CD4-positive, alpha-beta T cell treated with Interleukin-15 for 1 hour (primary cell): ENCODE measurements at regions not wholly inside any gene's neighbourhood (a gene's known extent, or its start where the extent isn't known, plus 50 kb on each side); places are given as distances from the start of the nearest gene placed in this dataset.

Experiments
- DNase-seq: peaks from one replicate; pipeline ENCODE4 v3.0.0-alpha.2; 2020

DNA sequence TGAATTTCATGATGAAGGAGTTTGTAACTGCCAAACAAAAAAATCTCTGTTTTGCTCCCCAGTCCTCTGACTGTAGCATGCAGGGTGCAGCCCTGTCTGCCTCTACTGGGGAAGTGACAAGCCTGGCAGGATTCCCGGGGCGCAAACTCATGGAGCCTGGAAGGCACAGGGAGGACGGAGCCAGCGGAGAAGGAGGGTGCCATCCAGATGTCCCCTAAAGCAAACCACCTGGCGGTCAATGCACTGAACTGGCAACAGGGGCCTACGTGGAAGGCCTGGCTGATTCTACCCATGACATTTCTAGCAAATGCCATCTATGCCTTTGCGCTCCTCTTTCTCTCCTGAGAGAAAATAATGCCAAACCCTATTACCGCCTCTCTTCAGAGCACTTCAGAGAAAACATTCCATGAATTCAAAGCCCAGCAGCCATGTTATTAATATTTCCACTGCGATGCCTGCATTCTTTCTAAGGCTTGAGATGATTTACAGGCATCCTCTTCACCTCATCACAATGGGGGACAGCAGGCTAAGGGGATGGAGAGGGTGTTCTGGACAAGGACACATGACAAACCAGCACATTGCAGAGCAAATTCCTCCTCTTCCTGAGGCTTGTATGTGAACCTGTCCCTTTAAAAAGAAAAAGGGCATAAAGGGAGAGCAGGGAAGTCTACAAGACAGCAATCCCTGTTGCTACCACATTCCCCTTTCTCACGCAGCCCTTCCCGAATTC is 329.3 kb upstream of the NOCT start:
- DNase-seq: no peak

DNA sequence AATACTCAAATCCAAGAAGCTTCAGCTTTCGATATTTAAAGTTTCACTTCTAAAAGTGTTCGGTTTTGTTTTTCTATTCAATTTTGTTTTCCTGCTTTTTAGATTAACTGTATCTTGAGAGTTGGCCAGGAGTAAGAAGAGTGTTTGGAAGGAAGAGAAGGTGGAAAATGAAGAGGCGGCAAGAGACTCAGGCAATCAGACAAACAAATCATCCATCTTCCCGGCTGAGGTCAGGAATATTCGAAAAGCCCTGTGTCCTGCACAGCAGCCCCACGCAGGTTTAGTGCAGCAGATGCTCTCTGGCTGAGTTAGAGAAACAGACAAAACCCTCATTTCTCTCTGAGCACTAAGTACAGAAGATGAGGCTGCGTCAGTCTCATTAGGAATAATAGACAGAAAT is 330.3 kb upstream of the NOCT start:
- DNase-seq: no peak

DNA sequence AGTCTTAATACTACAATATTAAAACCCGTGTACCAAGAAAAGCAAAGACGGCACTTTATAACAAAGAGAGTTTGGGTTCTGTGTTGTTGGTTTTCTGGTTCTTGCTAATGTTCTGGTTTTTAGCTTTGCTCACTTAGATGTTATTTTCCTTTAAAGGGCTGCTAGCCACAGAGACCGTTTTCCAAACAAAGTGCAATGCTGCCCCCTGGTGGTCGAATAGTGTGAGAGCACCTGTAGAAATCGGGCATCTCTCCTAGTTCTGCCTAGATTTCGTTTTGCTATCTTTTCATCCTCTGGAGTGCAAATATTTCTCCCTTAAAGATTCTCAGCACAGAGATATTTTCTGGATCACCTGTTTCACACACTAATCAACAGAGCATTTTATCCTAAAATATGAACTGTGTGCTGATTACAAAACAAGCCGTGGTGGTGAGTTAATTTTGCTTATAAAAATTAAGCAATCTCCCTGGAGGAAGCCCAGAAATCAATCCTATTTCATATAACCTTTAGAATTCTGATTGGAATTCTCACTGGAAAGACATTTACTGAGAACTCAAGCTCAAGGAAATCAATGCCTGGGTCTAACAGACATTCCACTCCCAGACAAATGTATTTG is 334.5 kb upstream of the NOCT start:
- peak; percentile 45 for DNase-seq

DNA sequence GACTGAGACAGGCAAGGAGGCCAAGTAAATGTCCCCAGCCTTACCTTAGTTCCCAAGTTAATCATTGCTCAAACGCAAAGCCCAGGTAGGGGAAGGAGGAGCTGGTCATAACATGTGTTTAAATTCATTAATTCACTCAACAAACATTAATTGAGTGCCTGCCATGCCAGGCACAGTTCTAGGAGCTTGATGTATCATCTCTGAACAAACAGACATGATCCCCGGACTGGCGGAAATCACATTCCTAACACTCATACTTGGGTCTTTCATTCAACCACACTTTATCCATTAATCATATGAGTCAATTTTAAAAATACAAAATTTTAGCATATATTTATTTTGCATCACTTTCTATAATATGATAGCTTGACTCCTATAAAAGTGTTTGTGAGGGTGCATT is 335.3 kb upstream of the NOCT start:
- no peak for DNase-seq

DNA sequence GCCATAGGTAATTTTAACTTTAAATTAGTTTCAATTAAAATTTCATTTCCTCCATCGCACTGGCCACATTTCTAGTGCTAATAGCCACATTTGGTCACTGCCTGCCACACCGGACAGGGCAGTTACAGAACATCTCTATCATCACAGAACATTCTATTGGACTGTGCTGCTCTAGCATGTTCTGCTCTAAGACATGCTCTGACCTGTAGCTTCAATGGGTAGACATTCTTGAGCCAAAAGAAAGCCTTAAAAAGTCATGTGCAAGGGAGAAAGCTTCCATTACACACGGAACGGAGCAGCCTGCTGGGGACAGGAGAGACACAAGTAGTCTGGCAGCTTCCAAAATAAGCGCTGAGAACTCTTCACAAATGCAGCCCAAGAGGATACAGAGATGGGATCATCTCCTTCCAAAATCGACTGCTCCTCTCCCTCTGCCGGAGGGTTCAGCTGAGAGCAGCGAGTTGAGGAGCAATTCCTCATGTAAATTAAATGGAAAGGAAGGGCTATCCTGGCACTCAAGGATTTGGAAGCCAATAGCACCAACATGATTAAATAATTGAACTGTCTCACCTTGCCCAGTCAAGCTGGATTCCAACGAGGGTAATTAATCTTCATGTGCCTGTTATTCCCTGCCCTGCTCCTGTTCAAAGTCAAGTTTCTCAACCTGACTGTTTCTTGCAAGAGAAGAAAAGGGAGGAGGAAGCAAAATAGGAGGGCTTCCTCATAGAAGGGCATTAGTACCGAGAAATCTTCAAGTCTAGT is 336.4 kb upstream of the NOCT start:
- DNase-seq: no peak

DNA sequence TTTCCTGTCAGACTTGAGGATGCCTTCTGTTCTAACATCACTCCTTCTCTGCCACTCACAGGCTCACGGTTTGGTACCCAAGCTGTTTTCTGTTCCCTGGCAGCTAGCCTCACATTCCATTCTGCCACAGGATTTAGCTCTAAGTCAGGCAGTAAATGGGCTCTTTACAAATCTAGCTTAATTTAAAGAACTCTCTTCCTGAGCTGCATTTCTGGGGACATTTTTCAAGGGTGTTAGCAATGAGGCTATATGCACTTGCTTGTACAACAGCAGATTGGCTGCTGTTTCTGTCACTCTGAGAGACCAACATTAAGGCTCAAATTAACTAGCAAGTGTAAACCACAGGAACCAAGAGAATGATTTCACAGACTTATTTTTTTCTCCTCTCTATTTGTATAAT is 337.8 kb upstream of the NOCT start:
- DNase-seq: no peak

DNA sequence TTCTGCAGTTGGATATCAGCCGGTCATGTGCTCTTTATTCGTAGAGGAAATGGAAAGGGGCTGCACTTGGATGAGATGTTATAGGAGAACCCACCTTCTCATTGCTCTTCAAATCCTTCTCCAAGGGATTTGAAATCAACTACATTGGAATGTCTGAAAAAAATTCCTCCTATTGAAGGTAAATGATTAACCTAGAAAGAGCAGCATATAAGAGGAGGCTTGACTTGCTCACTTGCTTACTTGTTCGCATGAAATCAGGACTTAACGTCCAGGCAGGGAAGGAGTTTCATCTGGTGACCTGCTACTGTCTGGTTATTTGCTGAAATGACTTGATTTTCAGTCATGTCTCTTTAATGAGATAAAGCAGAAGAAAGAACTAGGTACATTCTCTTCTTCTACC is 338.4 kb upstream of the NOCT start:
- no peak for DNase-seq

DNA sequence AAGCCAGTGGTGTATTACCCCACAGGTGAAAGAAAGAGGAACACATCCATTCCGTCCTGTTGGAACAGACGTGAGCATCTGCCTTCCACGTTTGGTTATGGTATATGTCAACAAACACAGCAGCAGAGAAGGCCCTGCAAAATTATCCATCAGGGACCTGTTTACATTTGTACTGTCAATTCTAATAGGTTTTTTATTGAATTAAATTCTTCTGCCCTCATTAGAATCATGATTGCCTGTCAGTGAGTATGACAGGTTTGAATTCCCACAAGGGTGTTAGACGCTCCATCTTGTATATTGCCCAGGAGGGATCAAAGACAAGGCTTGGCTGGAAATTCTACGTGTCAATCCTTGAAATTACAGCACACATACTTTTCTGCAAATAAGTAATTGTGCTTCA is 339.9 kb upstream of the NOCT start:
- DNase-seq: no peak

DNA sequence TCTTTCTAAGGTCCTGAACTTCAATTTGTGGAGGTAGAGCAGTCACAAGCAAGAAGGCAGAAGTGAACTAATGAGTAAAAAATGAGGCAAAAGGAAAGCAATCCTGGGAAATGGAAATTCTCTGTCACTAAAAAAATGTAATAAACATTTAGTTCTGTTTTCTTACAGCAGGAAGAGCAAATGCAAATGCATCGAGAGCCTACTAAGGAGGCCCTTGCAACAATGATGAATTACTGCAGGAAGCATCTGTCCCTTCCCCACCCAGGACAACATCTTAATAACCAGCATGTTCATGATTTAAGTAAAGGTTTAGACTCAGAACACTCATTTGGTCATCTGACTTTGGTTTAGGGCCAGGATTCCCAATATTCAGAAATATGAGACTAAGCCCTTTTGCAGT is 341.4 kb upstream of the NOCT start:
- DNase-seq: no peak

DNA sequence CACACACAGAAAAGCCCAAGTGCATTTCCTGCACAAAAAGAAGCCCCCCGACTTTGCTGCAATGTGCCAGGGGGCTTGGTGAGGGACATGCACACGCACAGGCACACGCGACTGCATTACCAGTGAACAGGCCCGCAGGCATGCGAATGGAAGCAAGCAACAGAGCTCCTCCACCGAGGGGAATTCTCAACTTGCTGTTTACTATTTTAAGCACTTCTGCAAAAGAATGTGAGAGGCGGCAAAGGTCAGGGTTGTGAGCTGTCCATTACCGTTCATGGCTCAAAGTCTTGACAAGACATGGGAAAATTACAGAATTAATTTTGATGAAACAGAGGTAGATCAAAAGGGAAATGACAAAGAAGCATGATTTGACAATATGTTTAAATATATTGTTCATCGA is 342.5 kb upstream of the NOCT start:
- no peak for DNase-seq

DNA sequence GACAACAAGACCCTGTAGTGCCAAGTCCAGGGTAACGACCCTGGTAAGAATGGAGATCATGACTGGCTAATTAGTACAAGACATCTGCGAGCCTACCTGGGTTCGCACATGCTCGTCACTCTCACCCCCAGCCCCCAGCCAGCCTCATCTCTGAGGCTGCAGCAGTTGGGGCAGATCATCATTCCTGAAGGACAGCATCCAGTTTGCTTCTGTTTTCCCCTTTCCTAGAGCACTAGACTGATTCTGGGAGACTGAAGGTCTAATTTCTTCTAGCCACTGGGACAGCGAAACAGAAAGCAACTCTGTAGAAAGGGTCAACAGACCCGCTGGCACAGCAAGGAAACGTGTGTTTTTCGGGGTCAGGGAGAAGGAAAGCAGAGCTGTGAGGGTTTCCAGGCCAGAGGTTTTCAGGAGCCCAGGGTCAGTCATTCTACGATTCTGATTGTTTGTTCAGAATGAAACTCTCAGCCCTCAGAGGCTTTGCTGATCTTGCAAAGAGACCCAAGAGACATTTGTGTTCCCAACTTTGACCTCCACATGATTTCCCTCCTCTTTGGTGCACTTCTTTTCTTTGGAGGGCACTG is 343.1 kb upstream of the NOCT start:
- no peak for DNase-seq

DNA sequence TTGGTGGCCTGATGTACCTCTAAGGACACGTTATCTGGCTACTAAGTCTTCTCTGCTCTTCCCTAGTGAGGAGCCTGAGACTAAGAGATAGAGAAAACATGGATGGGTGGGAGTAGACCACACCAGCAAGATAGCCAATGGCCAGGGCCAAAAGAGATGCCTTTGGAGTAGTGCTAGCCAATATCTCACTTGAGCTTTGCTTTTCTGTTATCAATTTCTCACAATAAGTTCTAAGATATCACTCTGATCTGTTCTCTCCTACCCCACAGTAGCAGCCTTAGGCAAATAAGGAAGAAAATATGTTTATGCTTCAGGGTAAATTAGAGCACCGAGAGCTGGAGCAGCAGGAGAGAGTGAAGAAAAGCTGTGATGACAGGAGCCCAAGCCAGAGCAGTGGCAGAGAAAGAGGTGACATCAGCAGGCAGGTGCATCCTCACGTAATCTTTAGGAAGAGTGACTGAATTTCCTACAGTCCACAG is 343.9 kb upstream of the NOCT start:
- DNase-seq: no peak

DNA sequence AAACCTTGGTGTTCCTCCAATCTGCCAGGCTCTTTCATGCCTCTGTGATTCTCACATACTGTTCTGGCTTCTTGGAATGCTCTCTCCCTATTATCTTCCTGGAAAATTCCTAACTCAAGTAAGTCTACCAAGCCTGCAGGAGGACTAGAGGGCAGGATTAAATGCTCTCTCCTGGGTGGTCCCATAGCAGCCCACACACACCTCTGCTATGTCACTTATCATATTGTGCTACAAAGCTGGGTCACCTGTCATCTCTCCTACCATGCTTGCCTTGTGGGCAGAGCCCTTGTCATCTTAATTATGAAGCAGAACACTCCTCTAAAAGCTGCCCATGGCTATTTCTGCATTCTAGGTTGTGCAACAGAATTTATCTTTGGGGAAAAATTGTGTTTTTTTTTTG is 344.5 kb upstream of the NOCT start:
- DNase-seq: no peak

DNA sequence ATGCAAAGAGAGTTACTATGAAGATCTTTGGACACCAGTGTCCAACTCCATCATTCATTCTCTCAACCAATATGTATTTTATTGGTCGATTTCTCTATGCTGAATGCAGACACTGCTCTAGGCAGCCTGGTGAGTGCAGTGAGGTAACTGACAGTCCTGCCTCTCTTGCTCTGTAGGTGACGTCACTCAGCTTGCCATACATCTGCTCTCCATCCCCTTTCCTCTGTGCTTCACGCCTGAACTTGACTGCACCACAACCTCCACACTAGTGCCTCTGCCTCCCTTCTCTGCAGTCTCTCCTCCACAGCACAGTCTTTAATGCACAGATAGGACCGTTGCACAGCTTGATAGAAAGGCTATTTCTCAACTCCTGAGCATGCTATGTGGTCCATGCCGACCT is 344.9 kb upstream of the NOCT start:
- DNase-seq: no peak

DNA sequence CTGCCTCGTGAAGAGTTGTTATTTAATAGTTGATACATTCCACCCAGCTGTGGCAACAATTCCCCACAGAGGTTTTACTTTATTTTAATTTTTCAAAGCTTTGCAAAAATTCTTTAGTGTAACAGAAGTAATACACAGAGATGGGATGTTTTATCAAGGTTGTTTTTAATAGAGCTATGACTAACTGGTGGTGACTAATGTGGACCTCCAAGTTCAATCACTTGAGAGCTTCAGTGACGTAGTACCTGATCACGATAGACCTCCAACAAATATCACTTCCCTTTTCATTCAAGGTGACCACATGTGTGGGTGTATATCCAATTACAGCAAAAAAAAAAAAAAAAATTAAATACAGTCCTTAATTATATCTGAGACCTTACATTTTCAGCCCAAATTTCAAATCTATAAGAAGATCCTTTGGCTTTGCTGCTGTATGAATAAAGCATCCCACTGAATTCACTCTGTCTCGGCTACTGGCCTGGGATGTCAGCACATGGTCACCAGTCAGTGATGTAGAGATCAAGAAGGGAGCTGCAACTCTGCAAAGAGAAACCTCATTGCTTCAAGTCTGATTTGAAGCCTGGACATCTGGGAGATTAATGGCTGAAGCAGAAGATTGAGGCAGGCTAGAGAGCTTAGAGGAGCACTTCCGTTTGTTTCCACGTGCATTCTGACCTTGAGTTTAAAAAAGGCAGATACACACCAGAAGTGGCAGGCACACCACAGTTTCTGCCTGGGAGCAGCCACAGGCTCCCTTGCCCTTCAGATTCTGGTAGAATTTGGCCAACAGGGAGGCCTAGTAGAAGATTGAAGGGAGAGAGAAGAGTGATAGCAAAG is 345.9 kb upstream of the NOCT start:
- DNase-seq: no peak

DNA sequence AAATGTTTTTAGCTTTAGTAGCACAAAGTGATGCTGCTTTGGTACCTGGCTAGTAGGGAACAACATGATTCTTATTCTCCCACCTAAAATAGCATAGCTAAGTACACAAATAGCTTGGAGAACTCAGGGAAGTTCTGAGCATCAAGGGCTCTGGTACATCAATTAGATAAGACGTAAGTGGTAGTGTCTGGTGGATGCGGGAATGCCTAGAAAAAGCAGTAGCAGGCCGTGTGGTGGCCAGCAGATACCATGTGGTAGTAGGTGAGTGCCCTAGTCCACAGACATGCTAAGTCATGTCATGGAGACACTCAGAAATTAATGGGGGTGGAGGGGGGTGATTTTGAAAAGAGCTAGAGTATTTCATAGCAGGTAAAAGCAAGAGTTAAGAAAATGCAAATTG is 347.3 kb upstream of the NOCT start:
- DNase-seq: no peak

DNA sequence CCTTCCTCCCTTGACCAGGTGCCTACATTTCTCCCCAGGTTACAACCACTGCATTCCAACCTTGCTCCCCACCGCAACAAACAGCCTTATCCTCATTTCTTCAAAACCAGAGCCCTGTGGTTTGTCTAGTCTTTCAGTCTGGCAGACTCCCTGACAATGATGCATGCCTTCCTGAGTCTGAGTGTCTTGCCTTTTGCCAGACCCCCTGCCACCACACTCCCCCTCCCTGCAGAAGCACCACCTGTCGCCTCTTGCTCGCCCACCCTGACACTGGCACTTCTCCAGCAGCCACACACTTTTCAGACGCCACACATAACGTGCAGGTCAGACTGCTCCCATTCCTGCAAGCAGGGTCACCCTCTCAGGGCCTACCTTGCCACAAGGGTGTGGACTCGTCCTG is 349.2 kb upstream of the NOCT start:
- DNase-seq: no peak

DNA sequence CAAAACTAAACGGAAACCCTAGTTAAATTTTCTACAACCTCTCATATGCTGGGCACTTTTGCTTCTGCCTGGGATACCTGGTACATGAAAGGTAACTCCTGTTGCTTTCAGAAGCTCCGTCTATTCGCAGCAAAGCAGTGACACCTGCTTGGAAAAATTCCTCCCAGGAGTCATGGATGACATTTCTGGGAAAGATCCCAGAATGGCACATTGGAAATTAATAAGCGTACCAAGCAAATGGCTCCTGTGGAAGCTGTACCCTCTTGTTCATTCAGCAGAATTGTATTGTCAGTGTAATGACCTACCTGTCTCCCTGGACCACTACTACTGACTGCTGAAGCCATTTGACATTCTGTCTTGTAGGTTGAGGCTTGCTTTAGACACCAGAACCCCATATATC is 349.7 kb upstream of the NOCT start:
- DNase-seq: no peak

DNA sequence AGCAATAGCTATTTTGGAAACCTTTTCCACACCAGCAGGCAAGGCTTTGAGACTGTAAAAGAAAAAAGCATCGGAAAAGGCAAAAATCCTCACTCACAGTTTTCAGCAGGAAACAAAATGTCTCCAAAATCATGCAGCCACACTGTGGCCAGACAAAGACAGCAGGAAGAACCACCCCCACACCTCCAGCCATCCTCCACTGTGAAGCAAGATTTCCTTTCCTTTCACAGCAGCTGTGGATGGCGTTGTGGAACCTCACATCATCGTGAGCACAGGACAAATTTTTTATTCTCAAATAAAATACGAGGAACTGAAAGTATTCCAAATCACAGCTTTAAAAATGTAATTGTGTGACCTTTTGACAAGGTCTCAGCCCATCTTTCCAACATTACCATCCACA is 351.7 kb upstream of the NOCT start:
- DNase-seq: no peak

DNA sequence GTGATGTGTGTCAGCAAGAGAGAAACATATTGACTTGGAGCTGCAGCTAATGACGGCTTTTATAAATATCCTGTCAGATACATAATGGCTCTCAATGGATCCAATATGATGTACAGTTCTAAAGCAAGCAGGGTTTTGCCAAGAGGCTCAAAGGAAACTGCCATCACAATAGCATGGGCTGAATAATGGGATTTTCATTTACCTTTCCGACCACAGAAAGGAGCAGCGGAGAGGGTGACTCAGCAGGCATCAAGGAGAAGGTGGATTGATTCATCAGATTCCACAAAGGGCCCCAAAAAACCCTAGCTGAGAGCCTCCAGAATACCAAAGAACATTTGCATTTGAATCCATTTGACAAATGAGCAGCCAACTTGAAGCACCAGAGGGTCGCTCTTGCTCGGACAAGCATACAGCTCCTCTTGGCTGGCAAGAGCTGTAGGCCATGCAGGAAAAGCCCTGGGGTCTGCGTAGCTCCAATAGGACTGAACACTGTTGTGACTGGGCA is 355.7 kb upstream of the NOCT start:
- no peak for DNase-seq

DNA sequence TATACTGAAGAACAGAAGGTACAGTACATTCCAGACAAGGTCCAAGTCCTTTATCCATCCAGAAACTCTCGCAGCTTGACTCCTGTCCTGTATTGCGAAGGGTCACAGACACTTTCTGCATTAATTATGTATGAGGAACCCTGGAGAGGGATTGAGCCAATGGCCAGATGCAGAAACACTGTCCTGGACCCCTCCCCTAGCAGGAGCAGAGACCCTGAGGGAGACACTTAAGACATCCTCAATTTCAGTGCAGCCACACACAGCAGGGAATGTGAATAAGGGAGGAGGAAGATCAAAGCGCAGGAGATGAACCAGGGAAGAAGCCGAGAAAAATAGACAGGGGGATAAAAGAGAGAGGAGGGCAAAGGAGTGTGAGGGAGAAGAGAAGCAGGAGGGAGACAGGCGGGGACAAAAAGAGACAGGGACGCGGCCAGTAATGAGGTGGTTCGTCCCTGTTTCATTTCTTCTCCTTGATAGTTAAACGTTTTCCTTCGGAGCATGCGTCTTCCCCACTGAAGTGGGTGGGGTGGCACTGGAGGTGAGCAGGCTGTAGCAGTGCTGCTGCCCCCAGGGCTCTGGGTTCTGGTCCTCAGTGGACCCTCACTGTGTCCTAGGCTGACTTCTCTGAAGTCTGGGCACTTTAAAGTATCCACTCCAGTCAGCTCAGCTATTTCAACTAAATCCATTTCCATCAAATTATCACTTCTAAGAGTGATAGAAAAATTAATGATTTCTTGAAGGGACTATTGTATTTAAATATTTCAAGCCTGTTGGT is 356.4 kb upstream of the NOCT start:
- no peak for DNase-seq

DNA sequence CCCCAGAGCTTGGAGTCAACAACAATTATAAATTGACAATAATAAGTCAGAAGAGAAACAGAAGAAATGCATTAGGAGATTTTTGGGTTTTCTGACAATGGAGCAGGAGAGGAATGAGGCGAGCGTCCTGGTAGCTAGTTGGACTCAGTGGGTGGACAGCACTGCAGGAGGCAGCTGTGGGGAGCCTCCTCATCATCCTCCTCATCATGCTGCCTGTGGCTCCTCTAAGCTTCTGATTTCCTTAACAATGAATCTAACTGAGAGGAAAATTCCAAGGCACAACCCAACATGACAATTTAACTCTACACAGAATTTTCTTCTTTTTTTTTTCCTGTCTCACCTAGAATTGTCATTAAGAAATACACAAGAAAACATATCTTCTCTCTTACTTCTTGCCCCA is 357.1 kb upstream of the NOCT start:
- no peak for DNase-seq
